HG03103 (cell line): ENCODE measurements at regions not wholly inside any gene's neighbourhood (a gene's known extent, or its start where the extent isn't known, plus 50 kb on each side); places are given as distances from the start of the nearest gene placed in this dataset.
"Not testable (repeated sequence)": the region's sequence is repeated elsewhere in the genome, so short reads cannot be mapped to it uniquely, and the experiment has no call there.

Experiments used
- ATAC-seq: cut with Tn5 transposase; IDR thresholded peaks from one replicate; pipeline ENCODE4 v1.9.1; 2021; ENCODE audit warnings: low read depth; ENCODE audit not compliant: unreplicated experiment

DNA sequence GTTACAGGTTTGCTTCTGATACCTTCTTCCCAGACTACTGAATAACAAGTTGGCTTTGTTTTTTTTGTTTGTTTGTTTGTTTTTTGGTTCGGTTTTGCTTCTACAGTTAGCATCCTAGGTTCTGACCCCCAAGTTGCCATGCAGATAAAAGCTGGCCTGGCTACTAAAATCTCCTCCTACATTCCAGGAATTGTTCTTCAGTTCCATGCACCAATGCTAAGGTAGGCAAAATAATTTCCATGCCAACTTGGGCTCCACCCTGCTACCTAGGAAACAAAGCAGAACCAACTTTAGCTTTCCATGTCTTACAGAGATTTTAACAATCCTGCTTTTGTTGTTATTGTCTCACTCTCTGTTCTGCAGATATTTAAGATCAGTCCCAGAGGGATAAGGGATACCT, 495.5 kb upstream of the SOX9 start:
- ATAC-seq: no peak

DNA sequence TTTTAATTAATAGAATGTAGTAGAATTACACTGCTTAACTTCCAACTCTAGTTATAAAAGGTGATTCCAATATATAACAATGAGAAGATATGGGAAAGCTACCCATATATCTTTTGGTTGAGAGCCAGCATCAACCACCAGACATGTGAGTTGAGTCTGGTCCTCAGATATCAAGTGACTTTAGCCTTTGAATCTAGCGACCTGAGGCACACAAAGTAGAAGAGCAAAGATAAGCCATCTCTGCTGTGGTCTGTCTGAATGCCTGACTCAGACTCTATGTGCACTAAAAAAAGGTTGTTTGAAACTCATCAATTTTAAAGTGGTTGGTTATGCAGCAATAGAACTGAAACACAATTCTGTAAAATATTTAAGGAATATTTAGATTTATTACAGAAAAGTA, 492.5 kb upstream of the SOX9 start:
- ATAC-seq: no peak

DNA sequence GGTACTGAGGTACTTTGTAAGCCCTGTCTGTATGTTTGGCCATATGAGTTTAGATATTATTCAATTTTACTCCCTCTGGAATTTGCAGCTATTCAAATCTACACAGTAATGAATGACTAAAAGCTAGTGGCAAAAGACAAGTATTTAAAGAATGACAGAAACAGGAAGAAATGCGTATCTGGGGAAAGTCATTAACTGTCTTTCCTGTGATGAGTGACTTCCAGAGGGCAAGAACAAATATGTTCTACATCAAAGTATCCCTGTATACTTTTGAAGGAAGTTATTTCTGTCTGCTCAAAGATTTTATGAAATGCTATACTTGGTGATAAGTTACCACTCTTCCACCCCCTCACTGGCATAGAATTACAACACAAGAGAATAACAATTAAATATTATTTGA, 489.3 kb upstream of the SOX9 start:
- no peak for ATAC-seq

DNA sequence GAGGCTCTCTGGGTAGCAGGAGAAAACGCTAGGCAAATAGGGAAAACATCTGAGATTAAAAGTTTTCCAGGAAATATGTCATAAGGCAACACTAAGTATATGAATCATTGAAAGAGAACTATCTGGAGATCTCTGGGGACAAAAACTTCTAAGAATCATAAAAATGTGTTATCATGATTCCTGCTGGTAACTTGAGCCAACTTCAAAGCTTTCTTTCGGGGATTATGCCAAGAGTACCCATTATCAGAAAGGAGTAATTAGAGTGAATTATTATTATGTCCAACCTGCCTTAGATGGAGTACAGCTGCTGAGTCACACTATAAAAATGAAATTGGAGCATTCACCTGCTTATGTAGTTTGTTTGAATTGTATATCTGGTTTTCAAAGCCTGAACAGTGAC, 488.5 kb upstream of the SOX9 start:
- no peak for ATAC-seq

DNA sequence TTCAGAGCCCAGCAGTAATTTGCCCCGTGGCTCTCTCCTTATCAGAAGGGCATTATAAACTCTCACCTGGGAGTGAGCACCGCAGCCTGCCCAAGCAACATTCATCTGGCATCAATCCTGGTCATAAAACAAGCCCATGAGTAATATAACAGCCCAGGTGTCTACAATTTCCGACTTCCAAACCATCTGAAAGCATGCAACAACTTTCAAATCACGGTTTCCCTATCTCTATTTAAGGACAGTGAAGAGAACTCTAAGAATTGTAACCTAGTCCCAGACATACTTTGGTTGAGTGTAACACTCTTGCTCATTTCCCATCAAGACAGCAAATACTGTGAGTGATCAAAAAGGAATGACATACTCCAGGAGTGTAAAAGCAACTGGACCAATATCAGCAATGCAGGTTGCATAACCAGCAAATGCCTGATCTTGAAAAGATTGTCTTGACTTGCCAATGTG, 487.4 kb upstream of the SOX9 start:
- ATAC-seq: no peak

DNA sequence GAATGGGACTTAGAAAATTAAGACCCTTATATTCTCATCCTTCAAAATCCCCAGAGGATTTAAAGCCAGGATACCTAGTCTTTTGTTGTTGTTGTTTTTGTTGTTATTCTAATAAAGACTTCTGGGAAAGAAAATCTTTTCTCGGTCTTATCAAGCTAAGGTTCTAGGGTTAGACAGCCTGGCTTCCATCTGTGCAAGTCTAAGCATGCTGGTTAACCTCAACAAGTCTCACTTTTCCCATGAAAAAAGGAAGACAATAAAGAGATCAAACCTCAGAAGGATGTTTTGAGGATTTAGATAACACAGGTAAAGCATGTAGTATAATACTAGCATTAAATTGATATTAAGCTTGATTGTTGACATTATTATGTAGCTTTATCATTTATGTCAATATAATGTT, 486.4 kb upstream of the SOX9 start:
- ATAC-seq: no peak

DNA sequence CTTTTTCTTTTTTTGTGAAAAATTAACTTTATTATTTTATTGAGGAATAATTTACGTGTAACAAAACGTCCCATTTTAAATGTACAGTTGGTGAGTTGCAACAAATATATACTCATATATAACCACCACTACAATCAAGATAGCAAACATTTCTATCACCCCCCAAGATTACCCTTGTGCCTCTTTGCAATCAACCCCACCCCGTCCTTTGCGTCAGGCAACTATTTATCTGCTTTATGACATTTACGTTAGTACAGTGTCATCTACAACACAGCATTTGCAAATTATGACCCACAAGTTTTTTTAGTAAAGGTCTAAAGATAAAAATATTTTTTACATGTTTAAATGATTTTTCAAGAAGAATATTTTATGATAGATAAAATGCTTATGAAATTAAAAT, 485.6 kb upstream of the SOX9 start:
- ATAC-seq: no peak

DNA sequence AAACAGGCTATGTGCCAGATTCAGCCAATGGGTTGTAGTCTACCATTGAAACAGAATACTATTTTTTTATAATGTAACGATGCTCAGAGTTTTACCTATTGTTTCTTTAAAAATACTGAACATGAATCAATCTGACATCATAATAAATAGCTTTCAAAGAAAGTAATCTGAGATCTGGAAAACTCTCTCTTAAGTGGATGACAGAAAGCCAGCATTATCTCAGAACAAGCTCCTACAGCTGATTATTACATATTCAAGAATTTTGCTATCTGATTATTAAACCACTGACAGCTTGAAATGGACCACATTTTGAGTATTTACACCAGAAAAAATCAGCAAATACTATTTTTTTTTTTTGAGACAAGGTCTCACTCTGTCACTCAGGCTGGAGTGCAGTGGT, 484.2 kb upstream of the SOX9 start:
- ATAC-seq: no peak

DNA sequence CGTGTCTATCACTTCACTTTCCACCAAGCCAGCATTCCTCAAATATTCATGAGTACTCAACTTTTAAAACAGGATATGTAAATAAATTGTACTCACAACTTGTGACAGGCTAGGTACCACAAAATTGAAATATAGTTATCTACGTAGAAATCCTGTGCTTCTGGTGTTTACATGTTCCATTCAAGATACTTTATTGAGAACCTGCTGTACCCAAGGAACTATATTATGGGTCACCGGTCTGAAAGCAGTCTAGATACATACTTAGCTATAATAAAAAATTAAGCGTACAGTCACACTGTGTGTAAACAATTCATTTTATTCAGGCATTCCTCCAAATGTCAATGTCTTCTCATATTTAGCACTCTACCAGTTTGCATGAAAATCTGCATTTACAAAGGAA, 482.2 kb upstream of the SOX9 start:
- no peak for ATAC-seq

DNA sequence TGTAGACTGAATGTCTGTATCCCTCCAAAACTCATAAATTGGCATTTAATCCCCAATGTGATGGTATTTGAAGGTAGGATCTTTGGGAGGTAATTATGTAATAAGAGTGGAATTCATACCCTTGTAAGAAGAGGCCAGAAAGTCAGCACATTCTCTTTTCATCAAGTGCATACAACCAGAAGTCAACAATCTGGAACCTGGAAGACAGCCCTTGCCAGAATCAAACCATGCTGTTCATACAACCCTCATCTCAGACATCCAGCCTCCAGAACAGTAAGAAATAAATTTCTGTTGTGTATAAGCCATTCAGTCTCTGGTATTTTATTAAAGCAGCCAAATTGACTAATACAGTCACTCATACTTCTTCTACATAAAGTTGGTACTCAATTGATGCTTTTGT, 481.0 kb upstream of the SOX9 start:
- ATAC-seq: no peak

DNA sequence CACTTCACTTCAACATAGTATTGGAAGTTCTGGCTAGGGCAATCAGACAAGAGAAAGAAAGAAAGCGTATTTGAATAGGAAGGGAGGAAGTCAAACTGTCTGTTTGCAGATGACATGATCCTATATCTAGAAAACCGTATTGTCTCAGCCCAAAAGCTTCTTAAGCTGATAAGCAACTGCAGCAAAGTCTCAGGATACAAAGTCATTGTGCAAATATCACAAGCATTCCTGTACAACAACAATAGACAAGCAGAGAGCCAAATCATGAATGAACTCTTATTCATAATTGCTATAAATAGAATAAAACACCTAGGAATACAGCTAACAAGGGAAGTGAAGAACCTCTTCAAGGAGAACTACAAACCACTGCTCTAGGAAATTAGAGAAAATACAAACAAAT, 473.9 kb upstream of the SOX9 start:
- not testable (repeated sequence) for ATAC-seq

DNA sequence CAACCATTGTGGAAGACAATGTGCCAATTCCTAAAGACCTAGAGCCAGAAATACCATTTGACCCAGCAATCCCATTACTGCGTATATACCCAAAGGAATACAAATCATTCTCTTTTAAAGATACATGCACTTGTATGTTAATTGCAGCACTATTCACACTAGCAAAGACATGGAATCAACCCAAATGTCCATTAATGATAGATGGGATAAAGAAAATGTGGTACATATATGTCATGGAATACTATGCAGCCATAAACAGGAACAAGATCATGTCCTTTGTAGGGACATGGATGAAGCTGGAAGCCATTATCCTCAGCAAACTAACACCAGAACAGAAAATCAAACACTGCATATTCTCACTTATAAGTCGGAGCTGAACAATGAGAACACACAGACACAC, 472.5 kb upstream of the SOX9 start:
- ATAC-seq: not testable (repeated sequence)

DNA sequence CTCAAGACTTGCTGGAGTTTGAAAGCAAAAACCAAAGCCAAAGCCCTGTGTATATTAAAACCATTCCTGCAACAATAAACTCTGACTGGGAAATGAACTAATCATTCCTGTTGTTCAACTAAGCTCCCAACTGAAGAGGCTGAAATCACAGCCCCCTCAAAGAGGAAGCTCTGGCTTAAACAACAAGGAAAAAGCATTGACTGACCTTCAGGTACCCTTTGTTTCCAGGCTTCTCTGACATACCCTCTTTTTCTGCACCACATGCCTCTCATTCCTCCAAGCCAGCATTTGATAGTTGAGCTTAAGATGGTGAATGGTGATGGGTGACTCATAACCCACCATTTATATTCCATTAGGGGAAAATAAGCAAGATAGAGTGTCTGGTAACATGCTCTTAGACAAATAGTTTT, 470.9 kb upstream of the SOX9 start:
- no peak for ATAC-seq

DNA sequence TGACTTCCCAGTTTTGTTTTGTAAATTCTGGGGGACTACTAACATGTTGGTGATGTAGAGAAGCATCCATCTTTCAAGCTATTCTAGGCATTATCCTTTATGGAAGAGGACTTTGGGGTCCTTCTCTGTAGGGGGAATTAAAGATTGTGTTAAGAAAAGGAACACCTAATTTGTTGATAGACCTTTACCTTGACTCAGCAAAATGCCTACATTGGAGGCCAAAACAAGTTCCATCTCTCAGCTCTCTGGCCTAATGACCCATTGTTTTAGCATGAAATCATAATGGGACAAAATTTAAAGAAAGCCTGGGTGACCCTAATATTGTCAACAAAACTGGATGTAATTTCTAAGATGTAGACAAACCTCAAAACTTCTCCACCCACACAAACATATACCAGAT, 465.3 kb upstream of the SOX9 start:
- no peak for ATAC-seq

DNA sequence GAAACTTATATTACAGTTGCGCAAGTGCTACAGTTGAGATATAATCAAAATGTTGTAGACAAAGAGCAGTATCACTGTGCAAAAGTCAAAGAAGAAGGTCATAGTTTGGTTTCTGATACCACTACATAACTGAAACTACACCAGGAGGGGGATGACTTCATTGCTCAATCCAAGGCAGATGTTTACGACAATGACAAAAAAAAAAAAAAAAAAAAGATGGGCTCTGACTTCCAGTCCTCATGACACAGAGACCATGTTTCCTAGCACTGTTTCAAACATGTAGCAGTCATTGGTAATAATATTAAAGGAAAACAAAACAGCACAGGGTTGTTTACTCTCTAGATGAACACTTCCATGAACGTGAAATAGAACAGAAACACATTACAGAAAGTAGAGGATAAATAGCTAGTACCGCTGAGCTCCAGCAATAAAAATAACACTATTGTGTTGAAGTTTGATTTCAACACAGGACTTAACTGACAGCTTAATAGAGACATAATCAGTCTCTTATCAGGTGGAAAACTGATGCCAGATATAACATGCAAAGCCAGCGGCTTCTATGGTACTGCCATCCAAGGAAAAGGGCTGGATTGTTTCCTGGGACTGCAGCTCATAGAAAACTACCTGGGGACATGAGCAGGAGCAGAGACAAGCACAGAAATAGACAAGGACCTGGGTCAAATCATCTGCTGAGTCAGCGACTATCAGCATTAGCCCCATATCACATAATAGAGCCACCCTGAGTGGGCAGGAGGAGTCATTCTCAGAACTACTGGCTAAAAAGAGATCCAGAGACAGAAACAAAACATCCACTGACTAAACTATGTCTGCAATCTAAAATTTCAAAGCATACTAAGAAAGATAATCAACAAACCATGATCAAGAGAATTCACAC, 463.6 kb upstream of the SOX9 start:
- no peak for ATAC-seq

DNA sequence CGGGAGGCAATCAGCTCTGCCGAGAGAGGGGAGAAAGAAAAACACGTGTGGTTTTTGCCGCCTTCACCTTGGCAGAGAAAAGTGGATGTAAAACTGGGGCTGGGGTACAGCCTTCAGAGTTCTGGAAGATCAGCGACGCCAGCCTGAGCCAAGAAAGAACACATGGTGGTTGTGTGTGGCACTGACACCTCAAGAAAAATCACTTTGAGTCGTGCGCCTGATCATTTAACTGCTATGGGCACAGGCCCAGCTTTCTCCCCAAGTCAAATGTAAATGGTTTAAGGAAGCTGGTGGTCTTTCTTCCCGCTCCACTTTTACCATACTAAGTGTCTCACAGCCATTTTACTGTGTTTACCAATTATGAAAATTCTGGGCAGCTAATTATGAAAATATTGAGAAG, 461.8 kb upstream of the SOX9 start:
- ATAC-seq: no peak

DNA sequence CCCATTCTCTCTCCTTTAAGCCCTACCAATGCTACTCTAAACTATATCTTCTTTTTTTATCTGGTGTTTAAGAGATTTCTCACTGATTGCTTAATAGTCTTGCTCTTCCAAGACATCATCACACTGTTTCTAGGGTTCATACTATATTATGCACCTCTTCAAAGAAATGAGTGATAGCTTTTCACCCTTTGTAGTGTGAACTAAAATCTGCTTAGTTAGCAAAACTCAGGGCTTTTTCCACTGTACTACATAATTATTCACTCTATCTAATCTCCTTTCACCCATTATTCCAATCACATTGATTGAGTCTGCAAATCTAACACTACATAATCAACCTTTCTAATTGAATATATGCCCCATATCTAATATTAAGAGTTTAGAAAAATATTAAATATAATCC, 456.0 kb upstream of the SOX9 start:
- no peak for ATAC-seq

DNA sequence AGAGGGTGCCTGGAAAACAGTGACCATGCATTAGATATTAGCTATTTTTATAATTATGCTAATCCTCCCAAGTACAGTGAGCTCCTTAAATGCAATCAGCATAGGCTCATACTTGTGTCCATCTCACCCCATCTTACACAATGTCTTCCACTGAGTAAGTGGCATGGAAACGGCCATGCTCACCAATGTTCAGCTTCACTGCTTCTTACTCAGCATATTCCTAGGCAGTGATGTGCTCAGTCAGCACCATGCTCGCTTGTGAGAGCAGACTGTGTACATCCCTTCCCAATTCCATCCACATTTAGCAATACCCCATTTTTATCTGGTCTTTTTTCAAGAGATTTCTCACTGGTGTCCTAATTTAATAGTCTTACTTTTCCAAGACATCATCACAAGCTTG, 454.8 kb upstream of the SOX9 start:
- ATAC-seq: no peak

DNA sequence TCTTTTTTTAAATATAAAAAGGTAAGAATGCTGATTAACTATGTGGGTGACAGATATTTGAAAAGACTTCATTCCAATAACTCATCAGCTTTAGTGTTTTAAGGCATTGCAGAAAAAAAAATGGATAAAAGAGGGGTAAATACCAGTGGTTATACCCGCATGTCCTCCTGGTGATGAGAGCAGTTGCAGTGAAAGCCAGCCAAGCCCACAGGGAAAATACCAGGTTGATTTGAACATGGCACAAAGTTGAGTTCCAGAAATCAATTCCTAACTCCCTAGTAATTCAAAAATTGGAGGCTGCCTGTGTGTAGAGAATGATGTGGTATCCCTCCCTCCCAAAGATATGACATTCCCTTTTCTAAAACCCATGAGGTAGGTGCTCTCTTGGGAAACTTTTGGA, 453.2 kb upstream of the SOX9 start:
- ATAC-seq: no peak

DNA sequence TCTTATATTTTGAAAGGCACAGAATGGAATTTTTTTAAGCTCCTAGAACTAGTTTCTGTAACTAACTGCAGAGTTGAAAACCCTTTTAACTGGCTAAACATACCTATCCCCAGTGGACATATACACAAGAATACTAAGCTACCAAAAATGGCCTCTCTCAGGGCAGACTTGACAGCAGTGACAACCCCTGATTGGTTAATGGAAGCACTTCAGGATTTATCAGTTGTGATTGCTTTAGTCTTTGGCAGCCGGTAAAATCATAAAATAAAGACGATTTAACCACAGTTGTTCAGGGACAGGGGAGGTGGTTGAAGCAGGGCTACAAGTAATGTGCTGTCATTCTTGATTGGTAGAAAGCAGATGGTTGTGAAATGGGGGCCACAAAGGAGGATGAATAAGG, 452.0 kb upstream of the SOX9 start:
- ATAC-seq: no peak

DNA sequence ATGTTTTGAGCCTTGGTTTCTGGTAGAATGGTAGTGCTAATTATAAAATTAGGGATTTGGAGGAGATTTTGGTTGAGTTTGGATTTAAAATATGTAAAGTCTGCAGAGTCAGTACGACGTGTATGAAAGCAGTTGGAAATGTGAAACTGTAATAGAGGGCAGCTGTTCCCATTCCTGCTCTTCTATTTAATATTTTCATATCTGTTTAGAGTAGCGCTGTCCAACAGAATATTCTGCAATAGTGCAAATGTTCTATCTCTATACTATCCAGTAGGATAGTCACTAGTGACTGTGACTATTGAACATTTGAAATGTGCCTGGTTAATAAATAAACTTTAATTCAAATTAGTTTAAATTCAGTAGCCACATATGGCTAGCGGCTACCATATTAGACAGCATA, 443.4 kb upstream of the SOX9 start:
- ATAC-seq: no peak

DNA sequence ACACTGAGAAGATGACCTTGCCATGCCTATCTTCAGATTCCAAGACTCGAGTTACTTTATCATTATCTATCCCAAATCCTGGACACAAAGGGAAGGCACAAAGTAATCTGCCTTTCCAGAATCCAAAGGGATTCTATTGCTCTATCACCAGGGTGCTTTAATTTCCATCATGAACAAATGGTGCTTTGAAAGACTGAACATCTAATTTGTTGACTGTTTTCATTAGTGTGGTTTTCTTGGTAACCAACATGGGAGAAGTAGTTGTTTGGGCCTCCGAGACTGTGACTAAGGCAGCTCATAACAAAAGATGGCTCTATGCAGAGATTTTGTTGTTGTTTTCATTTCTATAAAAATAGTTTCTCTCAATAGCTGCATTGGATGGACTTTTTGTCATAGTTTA, 441.0 kb upstream of the SOX9 start:
- no peak for ATAC-seq
